Thyroid gland (tissue), 4 donors: ENCODE measurements at regions not wholly inside any gene's neighbourhood (a gene's known extent, or its start where the extent isn't known, plus 50 kb on each side); places are given as distances from the start of the nearest gene placed in this dataset.

Experiments
- POLR2A ChIP-seq, 2 donors: fragments of 450-650 bp; IDR thresholded peaks; one replicate each; pipeline ENCODE4 v1.6.1; 2017; ENCODE audit warnings: antibody characterized with exemption in 2 of 2, mild to moderate bottlenecking in 2 of 2, moderate library complexity in 1 of 2
- TF ChIP-seq, protein P1 (sequence below), 6 experiments: fragments of 200-600 bp in 3 of 6; fragments of 450-650 bp in 3 of 6; sonication (generic) in 3 of 6; IDR thresholded peaks; one replicate each; pipeline ENCODE4 v1.5.1; 2016 to 2019; ENCODE audit warnings: antibody characterized with exemption in 6 of 6, mild to moderate bottlenecking in 2 of 6, inconsistent platforms in 1 of 6, moderate library complexity in 1 of 6

DNA sequence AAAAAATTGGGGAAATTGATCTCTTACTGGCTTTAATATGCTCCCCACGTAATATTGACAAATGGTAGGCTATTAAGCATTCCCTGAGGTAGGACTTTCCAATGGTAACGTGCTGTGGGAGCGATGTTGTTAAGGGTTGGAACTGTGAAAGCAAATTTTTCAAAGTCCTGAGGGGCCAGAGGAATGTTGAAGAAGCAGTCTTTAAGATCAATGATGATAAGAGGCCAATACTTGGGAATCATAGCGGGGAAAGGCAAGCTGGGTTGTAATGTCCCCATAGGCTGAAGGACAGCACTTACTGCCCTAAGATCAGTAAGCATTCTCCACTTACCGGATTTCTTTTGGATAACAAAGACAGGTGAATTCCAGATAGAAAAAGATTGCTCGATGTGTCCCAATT lies 69.6 kb upstream of the ARL4D start:
- TF ChIP-seq, protein P1, sequence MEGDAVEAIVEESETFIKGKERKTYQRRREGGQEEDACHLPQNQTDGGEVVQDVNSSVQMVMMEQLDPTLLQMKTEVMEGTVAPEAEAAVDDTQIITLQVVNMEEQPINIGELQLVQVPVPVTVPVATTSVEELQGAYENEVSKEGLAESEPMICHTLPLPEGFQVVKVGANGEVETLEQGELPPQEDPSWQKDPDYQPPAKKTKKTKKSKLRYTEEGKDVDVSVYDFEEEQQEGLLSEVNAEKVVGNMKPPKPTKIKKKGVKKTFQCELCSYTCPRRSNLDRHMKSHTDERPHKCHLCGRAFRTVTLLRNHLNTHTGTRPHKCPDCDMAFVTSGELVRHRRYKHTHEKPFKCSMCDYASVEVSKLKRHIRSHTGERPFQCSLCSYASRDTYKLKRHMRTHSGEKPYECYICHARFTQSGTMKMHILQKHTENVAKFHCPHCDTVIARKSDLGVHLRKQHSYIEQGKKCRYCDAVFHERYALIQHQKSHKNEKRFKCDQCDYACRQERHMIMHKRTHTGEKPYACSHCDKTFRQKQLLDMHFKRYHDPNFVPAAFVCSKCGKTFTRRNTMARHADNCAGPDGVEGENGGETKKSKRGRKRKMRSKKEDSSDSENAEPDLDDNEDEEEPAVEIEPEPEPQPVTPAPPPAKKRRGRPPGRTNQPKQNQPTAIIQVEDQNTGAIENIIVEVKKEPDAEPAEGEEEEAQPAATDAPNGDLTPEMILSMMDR (IDR thresholded peaks at IDR 0.05), result no peak
- no peak for TF ChIP-seq POLR2A (IDR thresholded peaks at IDR 0.05)
